Smooth muscle cell of the brain vasculature (primary cell): ENCODE measurements at regions not wholly inside any gene's neighbourhood (a gene's known extent, or its start where the extent isn't known, plus 50 kb on each side); places are given as distances from the start of the nearest gene placed in this dataset.

ENCODE experiments used
- DNase-seq: peaks from one replicate; pipeline ENCODE4 v3.0.0-alpha.2; 2012; ENCODE audit warnings: low read depth, low spot score

- no peak for DNase-seq
Measured at GRCh38 chr2:125042727-125043126, 1017.6 kb downstream of the CNTNAP5 start.

GRCh38 chr2:125070726-125071505, 1045.8 kb downstream of the CNTNAP5 start:
- no peak for DNase-seq

GRCh38 chr2:125073440-125073839, 1048.4 kb downstream of the CNTNAP5 start:
- no peak for DNase-seq

DNA sequence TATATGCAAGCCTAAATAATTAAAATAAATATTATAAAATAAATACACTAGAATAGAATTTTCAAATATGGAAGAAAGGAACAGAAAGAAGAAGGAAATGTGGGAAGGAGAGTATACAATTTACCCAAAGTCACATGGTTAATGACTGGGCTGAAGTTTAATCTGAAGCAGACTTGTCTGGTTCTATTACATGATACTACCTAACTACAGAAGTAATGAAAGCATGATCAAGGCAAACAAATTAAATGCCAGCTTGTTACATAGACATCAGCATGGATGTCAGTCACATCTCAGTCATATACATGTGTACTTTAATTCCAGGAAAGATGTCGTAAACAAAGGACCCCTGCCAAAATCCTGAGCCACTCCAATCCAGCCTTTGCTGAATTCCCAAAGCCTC, 1060.8 kb downstream of the CNTNAP5 start:
- DNase-seq, result no peak

DNA sequence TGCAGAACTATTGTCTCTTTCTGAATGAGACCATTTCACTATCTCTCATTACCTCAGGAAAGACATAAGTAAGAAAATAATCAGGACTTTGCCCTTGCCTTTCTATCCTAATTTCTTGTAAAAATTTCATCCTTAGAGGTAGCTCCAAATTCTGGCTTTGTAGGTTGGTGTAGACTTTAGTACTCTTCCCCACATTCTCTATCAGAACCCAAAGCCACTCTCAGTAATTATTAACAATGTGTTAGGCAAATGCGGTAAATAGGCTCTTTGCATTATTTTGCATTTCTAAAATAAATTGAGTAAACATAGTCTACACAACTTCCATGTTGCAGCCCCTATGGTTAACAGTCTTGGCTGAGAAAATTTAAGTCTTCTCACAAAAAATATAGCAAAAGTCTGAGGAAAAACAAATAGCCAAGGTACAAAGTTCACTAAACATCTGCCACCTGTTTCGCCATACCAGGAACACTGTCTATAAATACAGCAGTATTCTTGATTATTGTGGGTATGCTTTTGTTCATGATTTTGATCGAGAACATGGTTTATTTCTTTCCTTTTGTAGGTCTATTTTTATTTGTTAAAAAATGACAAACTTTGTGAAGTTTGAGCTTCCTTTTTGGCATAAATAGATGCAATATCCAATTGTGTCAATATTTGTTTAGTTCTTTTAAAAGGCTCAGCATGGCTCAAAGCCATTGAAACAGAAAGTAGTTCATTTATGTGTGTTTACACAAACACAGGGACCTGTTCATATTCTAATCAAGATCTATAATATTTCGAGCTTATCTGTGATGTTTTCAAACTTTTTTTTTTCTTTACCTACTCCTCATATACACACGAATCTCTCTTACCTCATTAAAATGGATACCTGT, 1061.5 kb downstream of the CNTNAP5 start:
- no peak for DNase-seq

- no peak for DNase-seq
Measured at GRCh38 chr2:125092276-125093009, 1067.4 kb downstream of the CNTNAP5 start.

GRCh38 chr2:125095826-125096225, 1070.7 kb downstream of the CNTNAP5 start:
- no peak for DNase-seq

- no peak for DNase-seq
Measured at GRCh38 chr2:125106710-125107109, 1081.6 kb downstream of the CNTNAP5 start.

GRCh38 chr2:125107446-125107845, 1082.4 kb downstream of the CNTNAP5 start:
- no peak for DNase-seq

DNA sequence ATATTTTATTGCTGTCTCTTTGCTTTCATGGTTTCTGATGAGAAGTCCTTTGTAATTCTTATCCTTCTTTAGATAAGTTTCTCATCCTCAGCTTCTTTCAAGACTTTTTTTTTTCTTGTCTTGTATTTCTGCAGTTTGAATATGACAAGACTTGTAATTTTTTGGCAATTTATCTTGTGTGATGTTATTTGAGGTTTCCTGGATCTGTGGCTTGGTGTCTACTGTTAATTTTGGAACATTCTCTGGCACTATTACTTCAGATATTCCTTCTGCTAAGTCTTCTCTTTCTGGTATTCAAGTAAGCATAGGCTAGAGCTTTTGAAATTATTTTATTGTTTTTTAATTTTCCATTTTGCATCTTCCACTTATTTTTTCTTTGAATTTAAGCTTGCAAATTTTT, 1083.2 kb downstream of the CNTNAP5 start:
- no peak for DNase-seq

DNA sequence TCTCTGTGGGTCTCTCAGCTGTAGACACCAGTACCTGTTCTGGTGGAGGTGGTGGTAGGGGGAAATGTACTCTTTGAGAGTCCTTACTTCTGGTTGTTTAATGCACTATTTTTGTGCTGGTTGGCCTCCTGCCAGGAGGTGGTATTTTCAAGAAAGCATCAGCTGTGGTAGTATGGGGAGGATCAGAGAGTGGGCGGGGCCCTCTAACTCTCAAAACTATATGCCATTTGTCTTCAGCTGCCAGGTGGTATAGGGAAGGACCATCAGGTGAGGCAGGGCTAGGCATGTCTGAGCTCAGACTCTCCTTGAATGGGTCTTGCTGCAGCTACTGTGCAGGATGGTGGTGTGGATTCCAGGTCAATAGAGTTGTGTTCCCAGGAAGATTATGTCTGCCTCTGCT, 1100.8 kb downstream of the CNTNAP5 start:
- no peak for DNase-seq

DNA sequence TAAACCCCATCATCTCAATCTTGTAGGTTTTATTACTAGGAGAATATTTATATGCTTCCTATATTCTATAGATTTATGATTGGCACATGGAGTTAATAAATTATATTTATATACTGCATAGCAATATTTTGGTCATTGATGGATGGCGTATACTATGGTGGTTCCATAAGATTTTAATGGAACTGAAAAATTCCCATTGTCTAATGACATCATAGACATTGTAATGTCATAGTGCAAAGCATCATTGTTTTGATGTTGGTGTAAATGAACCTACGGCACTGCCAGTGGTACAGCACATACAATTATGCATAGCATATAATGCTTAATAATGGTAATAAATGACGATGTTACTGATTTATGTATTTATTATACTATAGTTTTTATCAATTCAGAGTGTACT, 1135.9 kb downstream of the CNTNAP5 start:
- no peak for DNase-seq

- DNase-seq, result no peak
Measured at GRCh38 chr2:125167152-125167551, 1142.1 kb downstream of the CNTNAP5 start.

- no peak for DNase-seq
Measured at GRCh38 chr2:125167820-125168219, 1142.7 kb downstream of the CNTNAP5 start.

GRCh38 chr2:125168442-125168841, 1143.4 kb downstream of the CNTNAP5 start:
- DNase-seq, result no peak

DNA sequence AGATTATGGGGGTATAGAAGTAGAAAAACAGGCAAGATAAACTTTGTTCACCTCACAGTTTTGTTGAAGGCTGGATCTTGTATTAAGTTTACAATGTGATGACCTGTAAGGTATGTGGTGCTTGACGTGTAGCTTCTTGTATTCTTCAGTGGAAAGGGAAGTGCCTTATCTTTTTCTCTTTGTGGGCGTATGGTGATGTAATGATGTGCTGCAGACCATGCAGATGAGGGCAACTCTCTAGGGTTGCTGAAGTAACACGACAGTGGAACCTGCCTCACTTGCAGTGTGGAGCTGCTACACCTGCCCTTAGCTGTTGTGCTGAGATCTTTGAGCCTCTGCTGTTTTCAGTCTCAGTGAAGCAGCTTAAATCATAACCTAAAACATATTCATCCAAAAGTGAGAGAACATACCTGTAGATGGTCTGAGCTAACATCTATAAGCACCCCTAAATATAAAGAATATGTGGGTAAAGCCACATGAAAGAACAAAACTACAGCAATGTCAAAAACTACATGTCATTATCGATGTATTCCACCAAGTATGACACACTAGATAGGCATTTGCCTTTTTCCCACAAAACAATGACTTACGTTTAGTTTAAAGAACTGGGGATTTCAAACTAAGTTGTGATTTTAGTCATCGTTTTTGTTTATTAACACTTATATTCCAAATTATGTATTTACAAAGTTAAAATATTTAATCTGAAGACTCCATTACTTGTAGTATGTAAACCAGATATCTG, 1144.1 kb downstream of the CNTNAP5 start:
- DNase-seq, result no peak

GRCh38 chr2:125169764-125170146, 1144.7 kb downstream of the CNTNAP5 start:
- no peak for DNase-seq

DNA sequence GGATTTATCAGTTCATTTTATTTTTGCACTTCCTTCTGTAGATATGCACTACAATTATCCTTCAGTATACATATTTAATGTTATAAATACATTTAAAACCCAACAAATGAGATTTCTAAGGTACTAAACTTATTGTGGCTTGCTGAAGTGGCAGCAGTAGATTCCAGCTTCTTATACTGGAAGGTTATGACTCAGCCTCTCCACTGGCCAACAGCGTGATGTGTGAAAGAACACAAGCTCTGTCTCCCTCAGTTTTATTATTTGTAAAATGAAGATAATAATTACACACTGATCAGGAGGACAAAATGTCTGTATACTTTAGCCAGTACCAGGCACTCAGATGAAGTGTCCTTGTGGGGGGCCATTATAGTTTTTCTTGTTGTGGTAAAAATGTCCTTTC, 1147.1 kb downstream of the CNTNAP5 start:
- no peak for DNase-seq

DNA sequence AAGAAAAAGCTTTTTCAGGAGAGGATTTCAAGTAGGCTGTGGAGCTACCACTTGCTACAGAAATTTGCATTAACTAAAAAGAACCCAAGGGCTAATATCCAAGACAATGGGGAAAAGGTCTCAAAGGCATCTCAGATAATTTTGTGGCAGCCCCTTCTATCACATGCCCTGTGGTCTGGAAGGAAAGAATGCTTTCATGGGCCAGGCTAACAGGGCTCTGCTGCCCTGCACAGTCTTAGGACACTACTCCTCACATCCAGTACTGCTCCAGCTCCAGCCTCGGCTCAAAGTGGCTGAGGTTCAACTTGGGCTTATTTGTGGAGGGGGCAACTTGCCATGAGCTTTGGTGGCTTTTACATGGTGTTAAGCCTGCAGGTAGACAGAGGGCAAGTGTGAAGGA, 1150.3 kb downstream of the CNTNAP5 start:
- DNase-seq, result no peak

GRCh38 chr2:125185691-125186270, 1160.7 kb downstream of the CNTNAP5 start:
- no peak for DNase-seq

DNA sequence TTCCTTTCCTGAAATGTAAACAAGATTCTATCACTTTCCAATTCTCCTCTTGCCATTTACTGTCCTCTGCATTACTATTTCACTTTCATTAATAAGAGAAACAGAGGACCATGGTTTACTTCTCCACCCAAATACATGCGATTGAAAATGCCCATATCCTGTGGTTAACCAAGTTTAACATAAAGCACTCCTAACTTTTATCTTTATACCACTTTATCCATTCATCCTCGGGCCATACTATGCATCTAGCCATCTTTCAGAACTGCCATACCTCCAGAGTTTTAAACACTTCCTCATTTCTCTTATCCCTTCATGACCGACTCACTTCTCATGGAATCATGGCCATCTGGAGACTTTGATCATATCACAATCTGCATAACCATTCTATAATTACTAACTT, 1182.3 kb downstream of the CNTNAP5 start:
- no peak for DNase-seq
